GM23338 (cell line): ENCODE measurements at regions not wholly inside any gene's neighbourhood (a gene's known extent, or its start where the extent isn't known, plus 50 kb on each side); places are given as distances from the start of the nearest gene placed in this dataset.

Experiments
- CREB1 ChIP-seq: fragments of 250-450 bp; sonication (Bioruptor Pico); IDR thresholded peaks from 2 replicates; pipeline ENCODE4 v1.5.0; 2020; ENCODE audit warnings: low read depth, mild to moderate bottlenecking, moderate library complexity
- CTCF ChIP-seq, 2 experiments: fragments of 200-600 bp in 1 of 2; sonication (generic) in 1 of 2; conservative IDR thresholded peaks; 2 replicates each; pipeline versions ENCODE4 v1.5.1 to v1.6.1; 2016 to 2017; ENCODE audit warnings: antibody characterized with exemption in 2 of 2, low read depth in 2 of 2, mild to moderate bottlenecking in 2 of 2, moderate library complexity in 1 of 2
- EZH2phosphoT487 ChIP-seq: fragments of 200-600 bp; sonication (generic); IDR thresholded peaks from one replicate; pipeline ENCODE4 v1.8.1; 2018; ENCODE audit warnings: antibody characterized with exemption; ENCODE audit not compliant: unreplicated experiment
- REST ChIP-seq: IDR thresholded peaks from one replicate; pipeline ENCODE4 v1.6.1; 2018; ENCODE audit warnings: antibody characterized with exemption; ENCODE audit not compliant: unreplicated experiment

- TF ChIP-seq CTCF (conservative IDR thresholded peaks at IDR 0.05; ENCODE audit: low read depth in 2 of 2) (peak; percentile 69), REST (no peak), EZH2phosphoT487 (no peak), CREB1 (CRISPR knock-in tag) (no peak)
Observed at GRCh38 chr12:130281153-130281799, 56.4 kb upstream of the PIWIL1 start.
